ENCODE measurements at regions not wholly inside any gene's neighbourhood (a gene's known extent, or its start where the extent isn't known, plus 50 kb on each side); places are given as distances from the start of the nearest gene placed in this dataset.
"Not testable (repeated sequence)": the region's sequence is repeated elsewhere in the genome, so short reads cannot be mapped to it uniquely, and the experiment has no call there.

- DNase-seq (ENCODE audit: low read depth in 2 of 2), result no peak
Observed at GRCh38 chr11:25319127-25319526, 822.3 kb downstream of the LUZP2 start.

- no peak for DNase-seq (ENCODE audit: low read depth in 2 of 2)
Observed at GRCh38 chr11:25327656-25328055, 830.8 kb downstream of the LUZP2 start.

GRCh38 chr11:25339281-25339680 lies 842.4 kb downstream of the LUZP2 start:
- no peak for DNase-seq (ENCODE audit: low read depth in 2 of 2)

- DNase-seq (ENCODE audit: low read depth in 2 of 2), result no peak
Observed at GRCh38 chr11:25349537-25349936, 852.7 kb downstream of the LUZP2 start.

GRCh38 chr11:25350899-25351803 lies 854.3 kb downstream of the LUZP2 start:
- DNase-seq (ENCODE audit: low read depth in 2 of 2), result no peak

- DNase-seq (ENCODE audit: low read depth in 2 of 2), result no peak
Observed at GRCh38 chr11:25357133-25357532, 860.3 kb downstream of the LUZP2 start.

- no peak for DNase-seq (ENCODE audit: low read depth in 2 of 2)
Observed at GRCh38 chr11:25377466-25377865, 880.6 kb downstream of the LUZP2 start.

GRCh38 chr11:25396847-25397246 lies 900.0 kb downstream of the LUZP2 start:
- no peak for DNase-seq (ENCODE audit: low read depth in 2 of 2)

GRCh38 chr11:25408146-25408545 lies 911.3 kb downstream of the LUZP2 start:
- no peak for DNase-seq (ENCODE audit: low read depth in 2 of 2)

- no peak for DNase-seq (ENCODE audit: low read depth in 2 of 2)
Observed at GRCh38 chr11:25415793-25416192, 916.1 kb upstream of the ANO3 start.

GRCh38 chr11:25423436-25424199 lies 908.3 kb upstream of the ANO3 start:
- no peak for DNase-seq (ENCODE audit: low read depth in 2 of 2)

GRCh38 chr11:25432376-25432775 lies 899.6 kb upstream of the ANO3 start:
- DNase-seq (ENCODE audit: low read depth in 2 of 2), result no peak

- no peak for DNase-seq (ENCODE audit: low read depth in 2 of 2)
Observed at GRCh38 chr11:25435197-25435596, 896.7 kb upstream of the ANO3 start.

- no peak for DNase-seq (ENCODE audit: low read depth in 2 of 2)
Observed at GRCh38 chr11:25436326-25436725, 895.6 kb upstream of the ANO3 start.

GRCh38 chr11:25441421-25441820 lies 890.5 kb upstream of the ANO3 start:
- no peak for DNase-seq (ENCODE audit: low read depth in 2 of 2)

- DNase-seq (ENCODE audit: low read depth in 2 of 2), result no peak
Observed at GRCh38 chr11:25449091-25449490, 882.8 kb upstream of the ANO3 start.

GRCh38 chr11:25453471-25453870 lies 878.5 kb upstream of the ANO3 start:
- DNase-seq (ENCODE audit: low read depth in 2 of 2), result no peak

- no peak for DNase-seq (ENCODE audit: low read depth in 2 of 2)
Observed at GRCh38 chr11:25456211-25456610, 875.7 kb upstream of the ANO3 start.

- DNase-seq (ENCODE audit: low read depth in 2 of 2), result no peak
Observed at GRCh38 chr11:25483915-25484635, 847.9 kb upstream of the ANO3 start.

GRCh38 chr11:25485315-25485714 lies 846.6 kb upstream of the ANO3 start:
- DNase-seq (ENCODE audit: low read depth in 2 of 2), result no peak

GRCh38 chr11:25486338-25486737 lies 845.6 kb upstream of the ANO3 start:
- not testable (repeated sequence) for DNase-seq (ENCODE audit: low read depth in 2 of 2)

- not testable (repeated sequence) for DNase-seq (ENCODE audit: low read depth in 2 of 2)
Observed at GRCh38 chr11:25488176-25488575, 843.8 kb upstream of the ANO3 start.
